ENCODE measurements at regions not wholly inside any gene's neighbourhood (a gene's known extent, or its start where the extent isn't known, plus 50 kb on each side); places are given as distances from the start of the nearest gene placed in this dataset.
"Not testable (repeated sequence)": the region's sequence is repeated elsewhere in the genome, so short reads cannot be mapped to it uniquely, and the experiment has no call there.

GRCh38 chr5:26492906-26493459 is 545.4 kb downstream of the CDH9 start:
- Mint-ChIP-seq H3K4me3 (no peak overlapping the region), H3K36me3 (no peaks in the 10 kb centered on the region), H3K9me3 (peaks cover 16 to 37% (median 26%) of the 10 kb centered on the region in 3 donors), H3K4me1 (no peaks in the 10 kb centered on the region), H3K27ac (no peak overlapping the region), H3K27me3 (no peaks in the 10 kb centered on the region)
- ChIA-PET POLR2A (no interaction called here), CTCF (no interaction called here)
- Histone ChIP-seq H3K27me3 (replicated peaks in 1 of 2; ENCODE audit: control insufficient read depth in 2 of 2, extremely low read depth in 1 of 2, insufficient read depth in 2 of 2, low read length in 1 of 2) (no peaks in the 10 kb centered on the region), H3K27ac (ENCODE audit: low read length) (no peak overlapping the region), H3K9me3 (no peaks in the 10 kb centered on the region), H3K36me3 (ENCODE audit: control insufficient read depth in 2 of 2, extremely low read depth in 1 of 2, insufficient read depth in 1 of 2, low read length in 1 of 2) (no peaks in the 10 kb centered on the region), H3K4me1 (ENCODE audit: control insufficient read depth in 1 of 2, extremely low read depth in 1 of 2, insufficient read depth in 2 of 2, low read length in 2 of 2) (no peaks in the 10 kb centered on the region), H3K4me3 (ENCODE audit: control insufficient read depth in 1 of 2, extremely low read depth in 1 of 2, low read length in 1 of 2) (no peak overlapping the region)
- ATAC-seq (replicated peaks in 1 of 4) (no peak), DNase-seq (no peak)
- 71% methylated on average over 1 of the region's 2 CpGs for WGBS (ENCODE audit: insufficient coverage)

- H3K27ac ChIP-seq (ENCODE audit: low read length): no peak overlapping the region
- WGBS (ENCODE audit: insufficient coverage): 50% methylated on average over 1 of the region's 3 CpGs
- Mint-ChIP-seq H3K27ac (no peak overlapping the region), H3K36me3 (no peaks in the 10 kb centered on the region), H3K27me3 (no peaks in the 10 kb centered on the region), H3K4me3 (no peak overlapping the region), H3K9me3 (peaks cover 17 to 18% (median 18%) of the 10 kb centered on the region in 3 donors), H3K4me1 (no peaks in the 10 kb centered on the region)
- ATAC-seq (replicated peaks in 1 of 4) (no peak), DNase-seq (no peak)
- H3K4me3 ChIP-seq (ENCODE audit: control insufficient read depth in 1 of 2, extremely low read depth in 1 of 2, low read length in 1 of 2): no peak overlapping the region
- ChIA-PET POLR2A (no interaction called here), CTCF (no interaction called here)
- H3K9me3 ChIP-seq: no peaks in the 10 kb centered on the region
- no peaks in the 10 kb centered on the region for H3K27me3 ChIP-seq (replicated peaks in 1 of 2; ENCODE audit: control insufficient read depth in 2 of 2, extremely low read depth in 1 of 2, insufficient read depth in 2 of 2, low read length in 1 of 2)
- no peaks in the 10 kb centered on the region for H3K4me1 ChIP-seq (ENCODE audit: control insufficient read depth in 1 of 2, extremely low read depth in 1 of 2, insufficient read depth in 2 of 2, low read length in 2 of 2)
- H3K36me3 ChIP-seq (ENCODE audit: control insufficient read depth in 2 of 2, extremely low read depth in 1 of 2, insufficient read depth in 1 of 2, low read length in 1 of 2): no peaks in the 10 kb centered on the region
Measured at GRCh38 chr5:26487553-26487952, 550.8 kb downstream of the CDH9 start.

GRCh38 chr5:26486631-26487030 is 551.8 kb downstream of the CDH9 start:
- Histone ChIP-seq H3K4me3 (ENCODE audit: control insufficient read depth in 1 of 2, extremely low read depth in 1 of 2, low read length in 1 of 2) (no peak overlapping the region), H3K27ac (ENCODE audit: low read length) (no peak overlapping the region), H3K9me3 (no peaks in the 10 kb centered on the region), H3K27me3 (replicated peaks in 1 of 2; ENCODE audit: control insufficient read depth in 2 of 2, extremely low read depth in 1 of 2, insufficient read depth in 2 of 2, low read length in 1 of 2) (no peaks in the 10 kb centered on the region), H3K36me3 (ENCODE audit: control insufficient read depth in 2 of 2, extremely low read depth in 1 of 2, insufficient read depth in 1 of 2, low read length in 1 of 2) (no peaks in the 10 kb centered on the region), H3K4me1 (ENCODE audit: control insufficient read depth in 1 of 2, extremely low read depth in 1 of 2, insufficient read depth in 2 of 2, low read length in 2 of 2) (no peaks in the 10 kb centered on the region)
- DNase-seq: no peak
- ChIA-PET CTCF (no interaction called here), POLR2A (no interaction called here)
- no peaks in the 10 kb centered on the region for H3K4me1 Mint-ChIP-seq
- peaks cover 17 to 24% (median 18%) of the 10 kb centered on the region in 3 donors for H3K9me3 Mint-ChIP-seq
- ATAC-seq (replicated peaks in 1 of 4): no peak
- no peak overlapping the region for H3K4me3 Mint-ChIP-seq
- WGBS (ENCODE audit: insufficient coverage): no CpG with 5 or more reads among the region's 3 CpGs
- H3K27me3 Mint-ChIP-seq: no peaks in the 10 kb centered on the region
- no peak overlapping the region for H3K27ac Mint-ChIP-seq
- H3K36me3 Mint-ChIP-seq: no peaks in the 10 kb centered on the region

GRCh38 chr5:26485146-26485860 is 553.1 kb downstream of the CDH9 start:
- 95% methylated on average over 46 of the region's 46 CpGs for WGBS (ENCODE audit: insufficient coverage)
- CTCF ChIA-PET; POLR2A ChIA-PET; H3K36me3 ChIP-seq (ENCODE audit: control insufficient read depth in 2 of 2, extremely low read depth in 1 of 2, insufficient read depth in 1 of 2, low read length in 1 of 2); H3K27me3 Mint-ChIP-seq; H3K9me3 ChIP-seq; DNase-seq; H3K27me3 ChIP-seq (replicated peaks in 1 of 2; ENCODE audit: control insufficient read depth in 2 of 2, extremely low read depth in 1 of 2, insufficient read depth in 2 of 2, low read length in 1 of 2); H3K4me1 ChIP-seq (ENCODE audit: control insufficient read depth in 1 of 2, extremely low read depth in 1 of 2, insufficient read depth in 2 of 2, low read length in 2 of 2); H3K4me3 ChIP-seq (ENCODE audit: control insufficient read depth in 1 of 2, extremely low read depth in 1 of 2, low read length in 1 of 2); H3K27ac ChIP-seq (ENCODE audit: low read length); H3K4me1 Mint-ChIP-seq; H3K36me3 Mint-ChIP-seq; ATAC-seq (replicated peaks in 1 of 4); H3K27ac Mint-ChIP-seq; H3K4me3 Mint-ChIP-seq: not testable (repeated sequence)
- H3K9me3 Mint-ChIP-seq: peaks cover 13 to 17% (median 16%) of the 10 kb centered on the region in 3 donors

GRCh38 chr5:26482810-26483375 is 555.5 kb downstream of the CDH9 start:
- H3K27ac ChIP-seq (ENCODE audit: low read length): no peak overlapping the region
- CTCF ChIA-PET: interaction anchor here in 1 of 2 donors (0.6 kb wide), 1 partner anchor 1781 kb away, joined by 3 read pairs; no protein-coding TSS in a partner anchor
- H3K9me3 ChIP-seq: no peaks in the 10 kb centered on the region
- ATAC-seq (replicated peaks in 1 of 4): no peak
- no peak for DNase-seq
- WGBS (ENCODE audit: insufficient coverage): 33% methylated on average over 1 of the region's 2 CpGs
- H3K36me3 ChIP-seq (ENCODE audit: control insufficient read depth in 2 of 2, extremely low read depth in 1 of 2, insufficient read depth in 1 of 2, low read length in 1 of 2): no peaks in the 10 kb centered on the region
- POLR2A ChIA-PET: no interaction called here
- no peaks in the 10 kb centered on the region for H3K27me3 ChIP-seq (replicated peaks in 1 of 2; ENCODE audit: control insufficient read depth in 2 of 2, extremely low read depth in 1 of 2, insufficient read depth in 2 of 2, low read length in 1 of 2)
- Mint-ChIP-seq H3K9me3 (peaks cover 7 to 12% (median 10%) of the 10 kb centered on the region in 3 donors), H3K36me3 (no peaks in the 10 kb centered on the region), H3K27ac (no peak overlapping the region), H3K27me3 (no peaks in the 10 kb centered on the region), H3K4me3 (no peak overlapping the region), H3K4me1 (no peaks in the 10 kb centered on the region)
- no peaks in the 10 kb centered on the region for H3K4me1 ChIP-seq (ENCODE audit: control insufficient read depth in 1 of 2, extremely low read depth in 1 of 2, insufficient read depth in 2 of 2, low read length in 2 of 2)
- H3K4me3 ChIP-seq (ENCODE audit: control insufficient read depth in 1 of 2, extremely low read depth in 1 of 2, low read length in 1 of 2): no peak overlapping the region

- H3K4me3 Mint-ChIP-seq: no peak overlapping the region
Measured at GRCh38 chr5:26482076-26482809, 556.1 kb downstream of the CDH9 start.

More at GRCh38 chr5:26482076-26482809, 556.1 kb downstream of the CDH9 start:
- no peaks in the 10 kb centered on the region for H3K9me3 ChIP-seq
- H3K36me3 ChIP-seq (ENCODE audit: control insufficient read depth in 2 of 2, extremely low read depth in 1 of 2, insufficient read depth in 1 of 2, low read length in 1 of 2): no peaks in the 10 kb centered on the region
- POLR2A ChIA-PET: no interaction called here
- H3K4me1 ChIP-seq (ENCODE audit: control insufficient read depth in 1 of 2, extremely low read depth in 1 of 2, insufficient read depth in 2 of 2, low read length in 2 of 2): no peaks in the 10 kb centered on the region
- DNase-seq (no peak), ATAC-seq (replicated peaks in 1 of 4) (no peak)
- H3K27ac ChIP-seq (ENCODE audit: low read length): no peak overlapping the region
- Mint-ChIP-seq H3K9me3 (peaks cover 3 to 8% (median 8%) of the 10 kb centered on the region in 3 donors), H3K36me3 (no peaks in the 10 kb centered on the region), H3K4me1 (no peaks in the 10 kb centered on the region), H3K27ac (no peak overlapping the region), H3K27me3 (no peaks in the 10 kb centered on the region)
- CTCF ChIA-PET: no interaction called here
- no peak overlapping the region for H3K4me3 ChIP-seq (ENCODE audit: control insufficient read depth in 1 of 2, extremely low read depth in 1 of 2, low read length in 1 of 2)
- no peaks in the 10 kb centered on the region for H3K27me3 ChIP-seq (replicated peaks in 1 of 2; ENCODE audit: control insufficient read depth in 2 of 2, extremely low read depth in 1 of 2, insufficient read depth in 2 of 2, low read length in 1 of 2)
- WGBS (ENCODE audit: insufficient coverage): 70% methylated on average over 2 of the region's 5 CpGs

All from T-cell (primary cell).